K562 (cell line): ENCODE measurements at regions not wholly inside any gene's neighbourhood (a gene's known extent, or its start where the extent isn't known, plus 50 kb on each side); places are given as distances from the start of the nearest gene placed in this dataset.

Experiments
- ATAC-seq: fragments of 200-7000 bp; cut with Tn5 transposase; 3 replicates; pipeline ENCODE4 v1.9.1; 2020; ENCODE audit warnings: moderate library complexity
- BruUV-seq: library from RNA; stranded (reverse); fragments of 400-500 nt; replicated peaks from 2 replicates; lab custom pipeline; 2021; lab: Mats Ljungman, UMichigan
- CTCF ChIA-PET: fragments of 300-600 bp; formaldehyde crosslinking; extraction: SDS; loops from one replicate; lab custom pipeline; 2021; ENCODE audit warnings: low intra/inter-chr PET ratio; lab: Yijun Ruan, JAX
- POLR2A ChIA-PET: fragments of 300-600, 350-650 bp; sonication (Branson Sonifier 250); formaldehyde crosslinking; extraction: SDS; loops from one replicate; lab custom pipeline; 2021; ENCODE audit warnings: antibody characterized with exemption, inconsistent platforms; lab: Yijun Ruan, JAX
- DNase-seq, 4 experiments: peaks; one replicate each; pipeline versions ENCODE4 v3.0.0 to v3.0.0-alpha.2; 2011 to 2018; ENCODE audit warnings: low spot score in 3 of 4, mixed read lengths in 3 of 4; ENCODE audit errors: extremely low read depth in 1 of 4
- FAIRE-seq: peaks from 2 replicates; lab custom pipeline; 2011; peaks lifted over from hg19 to GRCh38; lab: Jason Lieb, UNC
- H2AFZ ChIP-seq: 2 replicates; pipeline ENCODE4 v1.6.0; 2011; ENCODE audit warnings: low read depth, low read length, control low read depth, inconsistent platforms
- H3K27ac ChIP-seq: fragments of 200-600 bp; 3 replicates; pipeline ENCODE4 v1.8.0; 2011; ENCODE audit warnings: low read depth, mild to moderate bottlenecking, control low read depth, inconsistent platforms, low read length, moderate library complexity, mixed read lengths; ENCODE audit errors: extremely low read depth
- H3K27me3 ChIP-seq, 2 experiments: fragments of 300-600 bp in 1 of 2; 2 replicates in 1 of 2; 3 replicates in 1 of 2; pipeline versions ENCODE4 v1.6.0 to v1.8.0; 2011; ENCODE audit warnings: inconsistent platforms in 2 of 2, low read length in 2 of 2, mild to moderate bottlenecking in 1 of 2, mixed read lengths in 1 of 2, moderate library complexity in 1 of 2; ENCODE audit not compliant: control insufficient read depth in 2 of 2, insufficient read depth in 2 of 2
- H3K36me3 ChIP-seq: fragments of 300-600 bp; 3 replicates; pipeline ENCODE4 v1.8.0; 2011; ENCODE audit warnings: mild to moderate bottlenecking, low read length, inconsistent platforms; ENCODE audit not compliant: control insufficient read depth, insufficient read depth
- H3K4me1 ChIP-seq, 2 experiments: fragments of 200-600 bp in 1 of 2; replicated peaks in 1 of 2; 2 replicates in 1 of 2; 3 replicates in 1 of 2; pipeline versions ENCODE4 v1.5.1 to v1.8.0; 2011; ENCODE audit warnings: inconsistent platforms in 2 of 2, low read length in 2 of 2, mild to moderate bottlenecking in 1 of 2, mixed read lengths in 1 of 2, moderate library complexity in 1 of 2; ENCODE audit not compliant: control insufficient read depth in 2 of 2, insufficient read depth in 2 of 2
- H3K4me2 ChIP-seq: 2 replicates; pipeline ENCODE4 v1.6.1; 2011; ENCODE audit warnings: low read length, control low read depth, inconsistent platforms, mixed read lengths; ENCODE audit not compliant: insufficient read depth
- H3K4me3 ChIP-seq: fragments of 200-600 bp; sonication (generic), shearing (Covaris generic); 2 replicates; pipeline ENCODE4 v1.5.1; 2016; ENCODE audit warnings: control low read depth, inconsistent platforms
- H3K79me2 ChIP-seq: fragments of 200-600 bp; 3 replicates; pipeline ENCODE4 v1.8.0; 2011; ENCODE audit warnings: low read length, inconsistent platforms; ENCODE audit not compliant: control insufficient read depth, insufficient read depth
- H3K9ac ChIP-seq, 2 experiments: 2 replicates each; pipeline versions ENCODE4 v1.6.0 to v1.6.1; 2011; ENCODE audit warnings: low read depth in 2 of 2, low read length in 2 of 2, control low read depth in 1 of 2, inconsistent platforms in 1 of 2, mild to moderate bottlenecking in 1 of 2, mixed read lengths in 1 of 2; ENCODE audit not compliant: insufficient read depth in 1 of 2
- H3K9me1 ChIP-seq: one replicate; pipeline ENCODE4 v1.6.0; 2011; ENCODE audit warnings: inconsistent platforms, mild to moderate bottlenecking, low read length, moderate library complexity; ENCODE audit not compliant: control insufficient read depth, insufficient read depth
- H3K9me3 ChIP-seq: replicated peaks from 2 replicates; pipeline ENCODE4 v1.5.1; 2011; ENCODE audit warnings: low read depth, low read length, inconsistent platforms; ENCODE audit not compliant: control insufficient read depth, insufficient read depth
- H4K20me1 ChIP-seq: replicated peaks from 2 replicates; pipeline ENCODE4 v1.6.1; 2011; ENCODE audit warnings: low read length, inconsistent platforms, mixed read lengths; ENCODE audit not compliant: control insufficient read depth, insufficient read depth
- CBX1 ChIP-seq: sonication (generic); IDR thresholded peaks from 2 replicates; pipeline ENCODE4 v1.6.1; 2016; ENCODE audit warnings: antibody characterized with exemption, low read depth, mild to moderate bottlenecking
- CHAMP1 ChIP-seq: fragments of 450-650 bp; IDR thresholded peaks from 2 replicates; pipeline ENCODE4 v1.6.1; 2016; ENCODE audit warnings: mild to moderate bottlenecking
- CSDE1 ChIP-seq, 2 experiments: fragments of 450-650 bp; IDR thresholded peaks; 2 replicates each; pipeline ENCODE4 v1.6.1; 2016; ENCODE audit warnings: mild to moderate bottlenecking in 1 of 2
- GABPB1 ChIP-seq: sonication (generic); formaldehyde crosslinking; IDR thresholded peaks from 2 replicates; pipeline ENCODE4 v1.8.0; 2022; ENCODE audit warnings: mild to moderate bottlenecking, missing genetic modification reagents
- MYBL2 ChIP-seq, 2 experiments: fragments of 450-650 bp in 1 of 2; sonication (generic) in 1 of 2; formaldehyde crosslinking in 1 of 2; IDR thresholded peaks; 2 replicates each; pipeline versions ENCODE4 v1.6.1 to v1.8.1; 2017 to 2022; ENCODE audit warnings: borderline replicate concordance in 1 of 2, inconsistent platforms in 1 of 2, low read depth in 1 of 2, mild to moderate bottlenecking in 1 of 2, missing genetic modification reagents in 1 of 2, moderate library complexity in 1 of 2
- PATZ1 ChIP-seq: fragments of 250-450 bp; sonication (Bioruptor Pico); IDR thresholded peaks from 2 replicates; pipeline ENCODE4 v1.5.0; 2020; ENCODE audit warnings: mild to moderate bottlenecking, borderline replicate concordance
- ZNF518B ChIP-seq: fragments of 250-450 bp; sonication (Bioruptor Pico); IDR thresholded peaks from 2 replicates; pipeline ENCODE4 v1.5.0; 2021; ENCODE audit warnings: mild to moderate bottlenecking, moderate library complexity
- WGBS: fragments of 100-300 bp; shearing (Covaris generic); methylation state at CpG from one replicate; pipeline ENCODE4 v1.1.6; 2016; ENCODE audit warnings: low coverage, mixed read lengths; ENCODE audit not compliant: insufficient coverage; ENCODE audit errors: missing lambda C conversion rate; 5-methylcytosine and 5-hydroxymethylcytosine counted together
- in situ Hi-C: fragments of 300-500 bp; cut with MboI; formaldehyde crosslinking; loops from 4 replicates; pipeline ENCODE4 v1.15.0; 2018; ENCODE audit warnings: inconsistent platforms, mixed read lengths
- intact Hi-C: fragments of 100-400 bp; cut with micrococcal nuclease; formaldehyde crosslinking; loops from 2 replicates; pipeline ENCODE4 v1.14.2; 2022

- Histone ChIP-seq H4K20me1 (no peaks in the 10 kb centered on the region), H3K4me2 (no peak overlapping the region), H3K4me3 (no peak overlapping the region), H3K9ac (no peak overlapping the region), H3K27ac (no peak overlapping the region), H3K9me3 (no peaks in the 10 kb centered on the region), H3K9me1 (no peaks in the 10 kb centered on the region), H3K27me3 (no peaks in the 10 kb centered on the region), H2AFZ (no peak overlapping the region), H3K79me2 (no peaks in the 10 kb centered on the region), H3K36me3 (no peaks in the 10 kb centered on the region), H3K4me1 (no peaks in the 10 kb centered on the region)
- in situ Hi-C loops: no loop called here
- CTCF ChIA-PET: no interaction called here
- 0% methylated on average over 1 of the region's 1 CpG for WGBS
- no peak for FAIRE-seq
- POLR2A ChIA-PET: no interaction called here
- no TSS peak for BruUV-seq
- intact Hi-C loops: no loop called here
- no peak for ATAC-seq
- no peak for DNase-seq
- no peak for TF ChIP-seq GABPB1 (CRISPR knock-in tag)
- TF ChIP-seq CHAMP1: no peak
- TF ChIP-seq ZNF518B (CRISPR knock-in tag): no peak
- no peak for TF ChIP-seq CBX1
- no peak for TF ChIP-seq PATZ1
- no peak for TF ChIP-seq MYBL2 (IDR thresholded peaks at IDR 0.05; ENCODE audit: low read depth)
- no peak for TF ChIP-seq MYBL2 (CRISPR knock-in tag; IDR thresholded peaks at IDR 0.05; ENCODE audit: borderline replicate concordance)
- no peak for TF ChIP-seq CSDE1 (IDR thresholded peaks at IDR 0.05)
These were observed 84.3 kb upstream of the CELF4 start for GRCh38 chr18:37649930-37650329.
